ENCODE measurements at regions not wholly inside any gene's neighbourhood (a gene's known extent, or its start where the extent isn't known, plus 50 kb on each side); places are given as distances from the start of the nearest gene placed in this dataset.

DNA sequence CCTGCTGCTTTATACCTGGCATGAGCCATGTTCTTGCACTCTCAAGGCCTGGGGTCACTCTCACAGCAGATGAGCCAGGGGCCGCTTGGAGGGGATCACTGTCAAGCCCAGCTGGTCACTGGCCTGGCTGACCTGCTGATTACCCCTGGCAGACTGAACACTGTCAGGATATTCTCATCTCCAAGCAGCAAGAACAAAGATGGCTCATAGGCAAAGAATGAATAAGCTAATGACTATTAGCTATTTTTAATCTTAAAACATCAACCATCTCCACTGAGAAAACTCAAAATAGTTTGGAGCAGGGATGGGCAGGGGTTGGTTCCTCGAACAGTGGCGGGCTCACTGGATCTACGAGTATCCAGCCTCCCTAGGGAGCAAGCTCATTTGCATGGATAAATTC lies 64.4 kb upstream of the ACAN start:
- DNase-seq (ENCODE audit: low spot score), result no peak
- H3K4me1 Mint-ChIP-seq, result no peaks in the 10 kb centered on the region
- H3K27ac Mint-ChIP-seq, result no peak overlapping the region

DNA sequence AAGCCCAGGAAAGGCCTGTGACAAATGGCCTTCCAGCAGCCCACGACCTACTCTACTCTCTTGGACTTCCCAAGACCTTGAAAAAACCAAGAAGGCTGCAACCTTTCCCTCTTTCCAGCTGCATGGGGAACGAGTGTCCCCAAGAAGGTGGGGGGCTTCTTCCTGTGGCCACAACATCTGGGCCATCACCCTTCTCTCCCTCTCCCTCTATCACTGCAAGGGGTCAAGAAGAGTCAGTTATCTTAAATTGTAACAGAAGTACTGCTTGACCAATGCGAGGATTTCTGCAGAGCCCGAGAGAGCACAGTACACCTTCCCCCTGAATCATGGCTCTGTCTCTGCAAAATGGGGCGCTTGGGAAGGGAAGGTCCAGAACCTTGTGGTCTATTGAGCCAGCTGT lies 63.7 kb upstream of the ACAN start:
- H3K27me3 Mint-ChIP-seq (ENCODE audit: low read depth), result peaks cover 4% of the 10 kb centered on the region; the same call in 1 of the 2 replicates
- POLR2A ChIA-PET, result no interaction called here
- CTCF ChIA-PET, result no interaction called here
- H3K9me3 Mint-ChIP-seq, result no peaks in the 10 kb centered on the region
- DNase-seq (ENCODE audit: low spot score), result no peak
- H3K4me3 Mint-ChIP-seq, result no peak overlapping the region
- peaks cover 2% of the 10 kb centered on the region for H3K4me1 Mint-ChIP-seq
- H3K27ac Mint-ChIP-seq, result no peak overlapping the region
- no peaks in the 10 kb centered on the region for H3K36me3 Mint-ChIP-seq
- no peak for ATAC-seq
- TF ChIP-seq, protein P1, sequence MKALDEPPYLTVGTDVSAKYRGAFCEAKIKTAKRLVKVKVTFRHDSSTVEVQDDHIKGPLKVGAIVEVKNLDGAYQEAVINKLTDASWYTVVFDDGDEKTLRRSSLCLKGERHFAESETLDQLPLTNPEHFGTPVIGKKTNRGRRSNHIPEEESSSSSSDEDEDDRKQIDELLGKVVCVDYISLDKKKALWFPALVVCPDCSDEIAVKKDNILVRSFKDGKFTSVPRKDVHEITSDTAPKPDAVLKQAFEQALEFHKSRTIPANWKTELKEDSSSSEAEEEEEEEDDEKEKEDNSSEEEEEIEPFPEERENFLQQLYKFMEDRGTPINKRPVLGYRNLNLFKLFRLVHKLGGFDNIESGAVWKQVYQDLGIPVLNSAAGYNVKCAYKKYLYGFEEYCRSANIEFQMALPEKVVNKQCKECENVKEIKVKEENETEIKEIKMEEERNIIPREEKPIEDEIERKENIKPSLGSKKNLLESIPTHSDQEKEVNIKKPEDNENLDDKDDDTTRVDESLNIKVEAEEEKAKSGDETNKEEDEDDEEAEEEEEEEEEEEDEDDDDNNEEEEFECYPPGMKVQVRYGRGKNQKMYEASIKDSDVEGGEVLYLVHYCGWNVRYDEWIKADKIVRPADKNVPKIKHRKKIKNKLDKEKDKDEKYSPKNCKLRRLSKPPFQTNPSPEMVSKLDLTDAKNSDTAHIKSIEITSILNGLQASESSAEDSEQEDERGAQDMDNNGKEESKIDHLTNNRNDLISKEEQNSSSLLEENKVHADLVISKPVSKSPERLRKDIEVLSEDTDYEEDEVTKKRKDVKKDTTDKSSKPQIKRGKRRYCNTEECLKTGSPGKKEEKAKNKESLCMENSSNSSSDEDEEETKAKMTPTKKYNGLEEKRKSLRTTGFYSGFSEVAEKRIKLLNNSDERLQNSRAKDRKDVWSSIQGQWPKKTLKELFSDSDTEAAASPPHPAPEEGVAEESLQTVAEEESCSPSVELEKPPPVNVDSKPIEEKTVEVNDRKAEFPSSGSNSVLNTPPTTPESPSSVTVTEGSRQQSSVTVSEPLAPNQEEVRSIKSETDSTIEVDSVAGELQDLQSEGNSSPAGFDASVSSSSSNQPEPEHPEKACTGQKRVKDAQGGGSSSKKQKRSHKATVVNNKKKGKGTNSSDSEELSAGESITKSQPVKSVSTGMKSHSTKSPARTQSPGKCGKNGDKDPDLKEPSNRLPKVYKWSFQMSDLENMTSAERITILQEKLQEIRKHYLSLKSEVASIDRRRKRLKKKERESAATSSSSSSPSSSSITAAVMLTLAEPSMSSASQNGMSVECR (CRISPR knock-in tag; IDR thresholded peaks at IDR 0.05; ENCODE audit: borderline replicate concordance), result no peak
- TF ChIP-seq CREM (CRISPR knock-in tag; IDR thresholded peaks at IDR 0.05), result no peak
- no peak for TF ChIP-seq ZBTB21 (CRISPR knock-in tag; IDR thresholded peaks at IDR 0.05; ENCODE audit: borderline replicate concordance)
- TF ChIP-seq SMAD4 (CRISPR knock-in tag; IDR thresholded peaks at IDR 0.05), result no peak
- TF ChIP-seq, protein P2, sequence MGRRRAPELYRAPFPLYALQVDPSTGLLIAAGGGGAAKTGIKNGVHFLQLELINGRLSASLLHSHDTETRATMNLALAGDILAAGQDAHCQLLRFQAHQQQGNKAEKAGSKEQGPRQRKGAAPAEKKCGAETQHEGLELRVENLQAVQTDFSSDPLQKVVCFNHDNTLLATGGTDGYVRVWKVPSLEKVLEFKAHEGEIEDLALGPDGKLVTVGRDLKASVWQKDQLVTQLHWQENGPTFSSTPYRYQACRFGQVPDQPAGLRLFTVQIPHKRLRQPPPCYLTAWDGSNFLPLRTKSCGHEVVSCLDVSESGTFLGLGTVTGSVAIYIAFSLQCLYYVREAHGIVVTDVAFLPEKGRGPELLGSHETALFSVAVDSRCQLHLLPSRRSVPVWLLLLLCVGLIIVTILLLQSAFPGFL (CRISPR knock-in tag; IDR thresholded peaks at IDR 0.05; ENCODE audit: borderline replicate concordance), result no peak
- TF ChIP-seq FOXK1 (CRISPR knock-in tag; IDR thresholded peaks at IDR 0.05), result no peak

More for the DNA sequence above, 64.4 kb upstream of the ACAN start:
- POLR2A ChIA-PET, result no interaction called here
- Mint-ChIP-seq H3K36me3 (no peaks in the 10 kb centered on the region), H3K9me3 (peaks cover 2% of the 10 kb centered on the region), H3K27me3 (ENCODE audit: low read depth) (peaks cover 4% of the 10 kb centered on the region; the same call in 1 of the 2 replicates), H3K4me3 (no peak overlapping the region)
- CTCF ChIA-PET, result no interaction called here
- no peak for ATAC-seq
- TF ChIP-seq, protein P3, sequence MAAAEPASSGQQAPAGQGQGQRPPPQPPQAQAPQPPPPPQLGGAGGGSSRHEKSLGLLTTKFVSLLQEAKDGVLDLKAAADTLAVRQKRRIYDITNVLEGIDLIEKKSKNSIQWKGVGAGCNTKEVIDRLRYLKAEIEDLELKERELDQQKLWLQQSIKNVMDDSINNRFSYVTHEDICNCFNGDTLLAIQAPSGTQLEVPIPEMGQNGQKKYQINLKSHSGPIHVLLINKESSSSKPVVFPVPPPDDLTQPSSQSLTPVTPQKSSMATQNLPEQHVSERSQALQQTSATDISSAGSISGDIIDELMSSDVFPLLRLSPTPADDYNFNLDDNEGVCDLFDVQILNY (CRISPR knock-in tag; IDR thresholded peaks at IDR 0.05), result no peak
- no peak for TF ChIP-seq ZNF138 (CRISPR knock-in tag; conservative IDR thresholded peaks at IDR 0.05)
- TF ChIP-seq ZNF232 (CRISPR knock-in tag; IDR thresholded peaks at IDR 0.05), result no peak
- TF ChIP-seq CREB1 (CRISPR knock-in tag; IDR thresholded peaks at IDR 0.05), result no peak
- TF ChIP-seq, protein P4, sequence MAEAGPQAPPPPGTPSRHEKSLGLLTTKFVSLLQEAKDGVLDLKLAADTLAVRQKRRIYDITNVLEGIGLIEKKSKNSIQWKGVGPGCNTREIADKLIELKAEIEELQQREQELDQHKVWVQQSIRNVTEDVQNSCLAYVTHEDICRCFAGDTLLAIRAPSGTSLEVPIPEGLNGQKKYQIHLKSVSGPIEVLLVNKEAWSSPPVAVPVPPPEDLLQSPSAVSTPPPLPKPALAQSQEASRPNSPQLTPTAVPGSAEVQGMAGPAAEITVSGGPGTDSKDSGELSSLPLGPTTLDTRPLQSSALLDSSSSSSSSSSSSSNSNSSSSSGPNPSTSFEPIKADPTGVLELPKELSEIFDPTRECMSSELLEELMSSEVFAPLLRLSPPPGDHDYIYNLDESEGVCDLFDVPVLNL (CRISPR knock-in tag; IDR thresholded peaks at IDR 0.05; ENCODE audit: borderline replicate concordance, low read depth), result no peak
- TF ChIP-seq MYBL2 (CRISPR knock-in tag; IDR thresholded peaks at IDR 0.05), result no peak
- no peak for TF ChIP-seq AR (CRISPR knock-in tag; IDR thresholded peaks at IDR 0.05)
- TF ChIP-seq SOX15 (CRISPR knock-in tag; IDR thresholded peaks at IDR 0.05), result no peak
- TF ChIP-seq TP53 (CRISPR knock-in tag; IDR thresholded peaks at IDR 0.05), result no peak
- TF ChIP-seq NR3C1 (CRISPR knock-in tag; conservative IDR thresholded peaks at IDR 0.05; ENCODE audit: low read depth), result no peak
- no peak for TF ChIP-seq JUN (CRISPR knock-in tag; IDR thresholded peaks at IDR 0.05)
- TF ChIP-seq, protein P5, sequence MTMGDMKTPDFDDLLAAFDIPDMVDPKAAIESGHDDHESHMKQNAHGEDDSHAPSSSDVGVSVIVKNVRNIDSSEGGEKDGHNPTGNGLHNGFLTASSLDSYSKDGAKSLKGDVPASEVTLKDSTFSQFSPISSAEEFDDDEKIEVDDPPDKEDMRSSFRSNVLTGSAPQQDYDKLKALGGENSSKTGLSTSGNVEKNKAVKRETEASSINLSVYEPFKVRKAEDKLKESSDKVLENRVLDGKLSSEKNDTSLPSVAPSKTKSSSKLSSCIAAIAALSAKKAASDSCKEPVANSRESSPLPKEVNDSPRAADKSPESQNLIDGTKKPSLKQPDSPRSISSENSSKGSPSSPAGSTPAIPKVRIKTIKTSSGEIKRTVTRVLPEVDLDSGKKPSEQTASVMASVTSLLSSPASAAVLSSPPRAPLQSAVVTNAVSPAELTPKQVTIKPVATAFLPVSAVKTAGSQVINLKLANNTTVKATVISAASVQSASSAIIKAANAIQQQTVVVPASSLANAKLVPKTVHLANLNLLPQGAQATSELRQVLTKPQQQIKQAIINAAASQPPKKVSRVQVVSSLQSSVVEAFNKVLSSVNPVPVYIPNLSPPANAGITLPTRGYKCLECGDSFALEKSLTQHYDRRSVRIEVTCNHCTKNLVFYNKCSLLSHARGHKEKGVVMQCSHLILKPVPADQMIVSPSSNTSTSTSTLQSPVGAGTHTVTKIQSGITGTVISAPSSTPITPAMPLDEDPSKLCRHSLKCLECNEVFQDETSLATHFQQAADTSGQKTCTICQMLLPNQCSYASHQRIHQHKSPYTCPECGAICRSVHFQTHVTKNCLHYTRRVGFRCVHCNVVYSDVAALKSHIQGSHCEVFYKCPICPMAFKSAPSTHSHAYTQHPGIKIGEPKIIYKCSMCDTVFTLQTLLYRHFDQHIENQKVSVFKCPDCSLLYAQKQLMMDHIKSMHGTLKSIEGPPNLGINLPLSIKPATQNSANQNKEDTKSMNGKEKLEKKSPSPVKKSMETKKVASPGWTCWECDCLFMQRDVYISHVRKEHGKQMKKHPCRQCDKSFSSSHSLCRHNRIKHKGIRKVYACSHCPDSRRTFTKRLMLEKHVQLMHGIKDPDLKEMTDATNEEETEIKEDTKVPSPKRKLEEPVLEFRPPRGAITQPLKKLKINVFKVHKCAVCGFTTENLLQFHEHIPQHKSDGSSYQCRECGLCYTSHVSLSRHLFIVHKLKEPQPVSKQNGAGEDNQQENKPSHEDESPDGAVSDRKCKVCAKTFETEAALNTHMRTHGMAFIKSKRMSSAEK (CRISPR knock-in tag; IDR thresholded peaks at IDR 0.05; ENCODE audit: borderline replicate concordance), result no peak
- no peak for TF ChIP-seq MAX (CRISPR knock-in tag; IDR thresholded peaks at IDR 0.05)
- TF ChIP-seq NFATC4 (CRISPR knock-in tag; IDR thresholded peaks at IDR 0.05), result no peak

Data from WTC11 (cell line).